Activated T-cell treated with anti-CD3 and anti-CD28 coated beads, Interleukin-2, amount 50 U/mL, for 72 hours (primary cell): ENCODE measurements at regions not wholly inside any gene's neighbourhood (a gene's known extent, or its start where the extent isn't known, plus 50 kb on each side); places are given as distances from the start of the nearest gene placed in this dataset.

Experiments used
- ATAC-seq, 2 donors: fragments of 150-1000 bp; cut with Tn5 transposase; replicated peaks in 1 of 2; 2 replicates each; pipeline ENCODE4 v1.10.0; 2021; ENCODE audit warnings: moderate library complexity in 2 of 2, mild to moderate bottlenecking in 1 of 2
- DNase-seq, 2 donors: peaks; one replicate each; pipeline ENCODE4 v3.0.0; 2021 to 2022; ENCODE audit warnings: mixed read lengths in 1 of 2
- H3K27ac Mint-ChIP-seq: one replicate; pipeline ENCODE4 v1.8.0; 2022; ENCODE audit warnings: mild to moderate bottlenecking, moderate library complexity, mixed read lengths
- H3K27me3 Mint-ChIP-seq: one replicate; pipeline ENCODE4 v1.8.0; 2022; ENCODE audit warnings: low read depth, mixed read lengths
- H3K36me3 Mint-ChIP-seq, 2 donors: one replicate each; pipeline ENCODE4 v1.8.0; 2022; ENCODE audit warnings: mixed read lengths in 2 of 2, mild to moderate bottlenecking in 1 of 2; ENCODE audit not compliant: insufficient read depth in 2 of 2
- H3K4me1 Mint-ChIP-seq: one replicate; pipeline ENCODE4 v1.8.0; 2022; ENCODE audit warnings: low read depth, mixed read lengths
- H3K4me3 Mint-ChIP-seq, 2 donors: one replicate each; pipeline ENCODE4 v1.8.0; 2022; ENCODE audit warnings: mild to moderate bottlenecking in 2 of 2, mixed read lengths in 2 of 2, moderate library complexity in 2 of 2
- H3K9me3 Mint-ChIP-seq, 2 donors: one replicate each; pipeline ENCODE4 v1.8.0; 2022; ENCODE audit warnings: mixed read lengths in 2 of 2

- no peaks in the 10 kb centered on the region for H3K27me3 Mint-ChIP-seq
- no peak overlapping the region for H3K4me3 Mint-ChIP-seq
- H3K36me3 Mint-ChIP-seq = peaks cover 0 to 2% of the 10 kb centered on the region in 2 donors
These were observed 51.2 kb upstream of the ROCK1 start for GRCh38 chr18:21162786-21163185.

DNA sequence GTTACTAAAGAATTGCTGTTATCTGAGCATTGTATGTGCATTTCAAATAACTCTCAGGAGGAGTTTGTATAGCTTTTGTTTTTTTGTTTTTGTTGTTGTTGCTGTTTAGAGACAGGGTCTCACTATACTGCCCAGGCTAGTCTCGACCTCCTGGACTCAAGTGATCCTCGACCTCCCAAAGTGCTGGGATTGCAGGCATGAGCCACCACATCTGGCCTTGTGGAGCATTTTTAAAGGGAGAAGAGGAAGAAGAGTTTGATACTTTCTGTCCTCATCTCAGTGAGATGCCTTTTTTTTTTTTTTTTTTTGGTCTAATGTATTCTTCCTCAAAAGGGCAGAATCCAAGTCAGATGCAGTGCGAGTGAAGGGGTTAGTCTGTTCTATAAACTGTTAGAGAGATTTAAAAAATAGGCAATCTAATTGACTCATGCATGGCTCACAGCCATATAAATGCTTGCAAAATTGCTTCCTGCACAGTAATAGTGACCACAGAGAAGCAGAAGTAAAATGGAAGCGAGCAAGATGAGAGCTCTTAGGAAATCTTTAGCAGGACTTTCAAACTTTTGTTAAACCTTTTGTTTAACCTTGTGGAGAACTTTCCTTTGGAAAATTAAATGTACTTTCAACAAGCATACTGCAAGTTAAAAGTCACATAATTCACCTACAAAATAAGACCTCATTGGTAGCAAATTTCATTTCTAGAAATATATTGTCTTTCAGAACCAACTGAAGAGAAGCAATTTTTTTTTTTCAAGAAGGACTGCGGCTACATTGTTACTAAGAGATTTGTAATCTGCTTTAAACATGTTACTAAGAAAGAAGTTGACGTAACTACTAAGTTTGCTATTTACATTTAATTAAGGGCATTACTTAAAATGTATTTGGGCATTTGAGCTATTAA lies 52.3 kb upstream of the ROCK1 start:
- no peak overlapping the region for H3K4me3 Mint-ChIP-seq
- ATAC-seq (no peak), DNase-seq (no peak)
- H3K27me3 Mint-ChIP-seq = no peaks in the 10 kb centered on the region
- no peaks in the 10 kb centered on the region for H3K36me3 Mint-ChIP-seq
- no peak overlapping the region for H3K27ac Mint-ChIP-seq
- no peaks in the 10 kb centered on the region for H3K9me3 Mint-ChIP-seq
- H3K4me1 Mint-ChIP-seq = no peaks in the 10 kb centered on the region

More at GRCh38 chr18:21162786-21163185, 51.2 kb upstream of the ROCK1 start:
- peaks cover 0 to 1% of the 10 kb centered on the region in 2 donors for H3K9me3 Mint-ChIP-seq
- DNase-seq = no peak
- no peak for ATAC-seq
- H3K4me1 Mint-ChIP-seq = no peaks in the 10 kb centered on the region
- no peak overlapping the region for H3K27ac Mint-ChIP-seq

DNA sequence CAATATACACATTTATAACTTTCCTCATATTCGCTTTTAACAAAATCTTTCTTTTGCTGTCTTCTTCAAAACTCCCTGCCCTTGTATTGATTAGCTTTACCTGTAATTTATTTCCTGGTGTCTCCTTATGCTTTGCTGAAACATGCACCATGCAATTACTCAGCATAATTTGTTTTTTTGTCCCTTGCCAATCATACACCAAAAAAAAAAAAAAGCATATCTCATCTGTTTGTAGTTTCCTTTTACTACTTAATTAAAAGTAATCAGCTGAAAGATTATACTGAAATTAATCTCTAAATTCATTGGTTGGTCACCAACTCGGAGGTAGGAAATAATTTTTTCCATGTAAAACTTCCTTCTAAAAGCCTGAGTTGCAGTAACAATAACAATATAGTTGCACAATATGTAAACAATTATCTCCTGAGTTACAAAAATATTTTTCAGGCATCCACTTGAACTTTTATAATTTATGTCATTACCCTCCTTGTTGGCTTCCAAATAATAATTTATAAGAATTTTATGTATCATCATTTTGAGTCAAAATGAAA lies 53.0 kb upstream of the ROCK1 start:
- DNase-seq (no peak), ATAC-seq (no peak)
- Mint-ChIP-seq H3K36me3 (no peaks in the 10 kb centered on the region), H3K4me3 (no peak overlapping the region), H3K9me3 (no peaks in the 10 kb centered on the region), H3K27me3 (no peaks in the 10 kb centered on the region), H3K27ac (no peak overlapping the region), H3K4me1 (no peaks in the 10 kb centered on the region)

DNA sequence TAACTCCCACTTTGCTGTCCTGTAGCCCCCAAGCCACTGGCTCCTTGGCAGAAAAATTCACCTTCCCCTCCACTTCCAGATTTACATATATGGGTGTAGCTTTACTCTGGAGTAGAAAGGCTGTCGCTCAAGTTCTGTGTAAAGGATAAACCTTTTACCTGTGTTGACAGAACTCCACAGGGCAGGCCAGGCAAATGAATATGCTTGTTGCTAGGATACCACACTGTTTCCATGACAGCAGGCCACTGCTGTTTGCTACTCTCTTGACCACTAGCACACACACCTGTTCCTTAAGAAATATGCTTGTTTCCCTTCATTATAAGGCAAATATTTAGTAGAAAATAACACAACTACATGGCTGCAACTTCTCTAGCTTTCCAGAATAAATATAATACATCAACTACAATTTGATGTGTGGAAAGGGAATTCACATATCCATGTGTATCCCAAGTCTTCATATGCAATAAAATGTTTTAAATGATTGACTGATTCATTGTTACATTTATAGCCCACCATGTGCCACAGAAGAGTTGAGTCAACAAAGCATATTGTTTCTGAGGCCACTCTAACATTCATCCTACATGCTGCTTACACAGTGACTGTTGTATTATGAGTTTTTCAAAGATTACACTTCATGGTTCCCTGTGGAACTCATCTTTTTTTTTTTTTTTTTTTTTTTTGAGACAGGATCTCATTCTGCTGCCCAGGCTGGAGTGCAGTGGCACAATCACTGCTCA lies 56.2 kb upstream of the ROCK1 start:
- Mint-ChIP-seq H3K27ac (no peak overlapping the region), H3K4me1 (no peaks in the 10 kb centered on the region), H3K4me3 (no peak overlapping the region), H3K9me3 (no peaks in the 10 kb centered on the region), H3K36me3 (no peaks in the 10 kb centered on the region), H3K27me3 (no peaks in the 10 kb centered on the region)
- ATAC-seq (no peak), DNase-seq (no peak)

GRCh38 chr18:21168880-21169279 lies 57.3 kb upstream of the ROCK1 start:
- ATAC-seq (no peak), DNase-seq (no peak)
- Mint-ChIP-seq H3K4me1 (no peaks in the 10 kb centered on the region), H3K27me3 (no peaks in the 10 kb centered on the region), H3K9me3 (no peaks in the 10 kb centered on the region), H3K4me3 (no peak overlapping the region), H3K27ac (no peak overlapping the region), H3K36me3 (no peaks in the 10 kb centered on the region)

GRCh38 chr18:21177822-21178221 lies 64.2 kb upstream of the GREB1L start:
- no peak overlapping the region for H3K27ac Mint-ChIP-seq
- no peaks in the 10 kb centered on the region for H3K36me3 Mint-ChIP-seq
- H3K4me1 Mint-ChIP-seq = peaks cover 7% of the 10 kb centered on the region
- ATAC-seq (no peak), DNase-seq (no peak)
- no peaks in the 10 kb centered on the region for H3K27me3 Mint-ChIP-seq
- no peaks in the 10 kb centered on the region for H3K9me3 Mint-ChIP-seq
- H3K4me3 Mint-ChIP-seq = no peak overlapping the region

DNA sequence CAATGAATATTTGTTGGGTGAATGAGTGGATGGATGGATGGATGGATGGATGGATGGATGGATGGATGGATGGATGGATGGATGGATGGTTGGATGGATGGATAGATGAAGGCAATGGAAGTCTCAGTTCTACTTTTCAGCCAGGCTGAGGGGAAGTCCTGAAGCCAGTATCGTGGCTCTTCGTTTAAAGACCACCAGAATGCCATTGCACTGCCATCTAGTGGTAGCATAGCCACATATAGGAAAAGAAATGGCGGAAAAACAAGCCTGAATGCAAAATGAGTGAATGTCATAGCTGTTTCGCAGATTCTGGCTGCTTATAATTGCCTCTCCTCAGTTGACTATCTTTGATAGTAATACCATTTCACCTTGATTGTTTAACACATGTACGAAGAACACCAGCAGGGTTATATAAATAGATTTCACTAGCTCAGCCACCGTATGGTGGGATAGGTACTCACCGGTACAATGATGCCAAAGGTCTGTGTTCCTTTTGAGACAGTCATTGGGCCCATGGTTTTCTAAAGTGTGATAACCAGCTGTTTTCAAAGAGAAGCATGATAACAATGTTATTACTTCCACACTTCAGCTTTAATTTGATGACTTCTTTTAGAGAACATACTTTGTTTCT lies 62.3 kb upstream of the GREB1L start:
- DNase-seq (peak; percentile 50 to 59), ATAC-seq (peak; percentile 42 to 60)
- Mint-ChIP-seq H3K4me3 (no peak overlapping the region), H3K27me3 (no peaks in the 10 kb centered on the region), H3K4me1 (peaks cover 7% of the 10 kb centered on the region), H3K27ac (no peak overlapping the region), H3K36me3 (no peaks in the 10 kb centered on the region), H3K9me3 (no peaks in the 10 kb centered on the region)

GRCh38 chr18:21180588-21180987 lies 61.4 kb upstream of the GREB1L start:
- Mint-ChIP-seq H3K27me3 (no peaks in the 10 kb centered on the region), H3K36me3 (no peaks in the 10 kb centered on the region), H3K4me3 (no peak overlapping the region), H3K9me3 (no peaks in the 10 kb centered on the region), H3K4me1 (peaks cover 7% of the 10 kb centered on the region), H3K27ac (no peak overlapping the region)
- ATAC-seq (no peak), DNase-seq (no peak)

DNA sequence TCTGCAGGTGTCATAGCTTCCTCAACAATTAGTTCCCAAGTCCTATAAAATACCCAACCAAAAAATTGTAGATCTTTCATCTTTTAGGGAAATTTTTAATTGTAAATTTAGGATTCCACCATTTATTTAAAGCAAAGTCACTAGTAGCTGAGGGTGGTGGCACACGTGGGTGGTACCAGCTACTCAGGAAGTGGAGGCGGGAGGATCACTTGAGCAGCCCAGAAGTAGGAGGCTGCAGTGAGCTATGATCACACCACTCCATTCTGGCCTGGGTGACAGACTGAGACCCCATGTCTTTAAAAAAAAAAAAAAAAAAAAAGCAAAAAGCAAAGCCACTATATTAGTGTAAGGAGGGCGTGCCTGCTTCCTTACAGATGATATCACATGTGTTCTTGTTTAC lies 60.3 kb upstream of the GREB1L start:
- H3K4me1 Mint-ChIP-seq = peaks cover 7% of the 10 kb centered on the region
- H3K9me3 Mint-ChIP-seq = no peaks in the 10 kb centered on the region
- ATAC-seq (no peak), DNase-seq (no peak)
- H3K27me3 Mint-ChIP-seq = no peaks in the 10 kb centered on the region
- H3K4me3 Mint-ChIP-seq = no peak overlapping the region
- H3K27ac Mint-ChIP-seq = no peak overlapping the region
- no peaks in the 10 kb centered on the region for H3K36me3 Mint-ChIP-seq

GRCh38 chr18:21183670-21184069 lies 58.4 kb upstream of the GREB1L start:
- ATAC-seq (no peak), DNase-seq (no peak)
- Mint-ChIP-seq H3K27ac (no peak overlapping the region), H3K27me3 (no peaks in the 10 kb centered on the region), H3K36me3 (no peaks in the 10 kb centered on the region), H3K4me1 (peaks cover 7% of the 10 kb centered on the region), H3K9me3 (no peaks in the 10 kb centered on the region), H3K4me3 (no peak overlapping the region)

GRCh38 chr18:21184396-21184996 lies 57.5 kb upstream of the GREB1L start:
- Mint-ChIP-seq H3K4me3 (no peak overlapping the region), H3K4me1 (peaks cover 7% of the 10 kb centered on the region), H3K27ac (no peak overlapping the region), H3K27me3 (no peaks in the 10 kb centered on the region), H3K36me3 (no peaks in the 10 kb centered on the region), H3K9me3 (no peaks in the 10 kb centered on the region)
- DNase-seq (no peak), ATAC-seq (no peak)

- no peaks in the 10 kb centered on the region for H3K4me1 Mint-ChIP-seq
- no peaks in the 10 kb centered on the region for H3K36me3 Mint-ChIP-seq
- H3K4me3 Mint-ChIP-seq = no peak overlapping the region
- H3K27me3 Mint-ChIP-seq = peaks cover 17% of the 10 kb centered on the region
- DNase-seq (no peak), ATAC-seq (no peak)
- no peaks in the 10 kb centered on the region for H3K9me3 Mint-ChIP-seq
- no peak overlapping the region for H3K27ac Mint-ChIP-seq
These were observed 54.1 kb upstream of the GREB1L start for GRCh38 chr18:21187886-21188285.
